Stimulated activated CD4-positive, alpha-beta T cell treated with anti-CD3 and anti-CD28 coated beads, Interleukin-2, amount 100 ng/mL, for 24 hours (primary cell): ENCODE measurements at regions not wholly inside any gene's neighbourhood (a gene's known extent, or its start where the extent isn't known, plus 50 kb on each side); places are given as distances from the start of the nearest gene placed in this dataset.

Source experiments
- DNase-seq, 2 donors: peaks; one replicate each; pipeline ENCODE4 v3.0.0-alpha.2; 2020

GRCh38 chr20:57908704-57909630 is 199.2 kb upstream of the PMEPA1 start:
- DNase-seq, result no peak

- no peak for DNase-seq
Observed at GRCh38 chr20:57908226-57908625, 198.4 kb upstream of the PMEPA1 start.

GRCh38 chr20:57907131-57908000 is 197.6 kb upstream of the PMEPA1 start:
- no peak for DNase-seq

GRCh38 chr20:57905448-57905847 is 195.6 kb upstream of the PMEPA1 start:
- DNase-seq, result no peak

- DNase-seq, result no peak
Observed at GRCh38 chr20:57904314-57905105, 194.7 kb upstream of the PMEPA1 start.

DNA sequence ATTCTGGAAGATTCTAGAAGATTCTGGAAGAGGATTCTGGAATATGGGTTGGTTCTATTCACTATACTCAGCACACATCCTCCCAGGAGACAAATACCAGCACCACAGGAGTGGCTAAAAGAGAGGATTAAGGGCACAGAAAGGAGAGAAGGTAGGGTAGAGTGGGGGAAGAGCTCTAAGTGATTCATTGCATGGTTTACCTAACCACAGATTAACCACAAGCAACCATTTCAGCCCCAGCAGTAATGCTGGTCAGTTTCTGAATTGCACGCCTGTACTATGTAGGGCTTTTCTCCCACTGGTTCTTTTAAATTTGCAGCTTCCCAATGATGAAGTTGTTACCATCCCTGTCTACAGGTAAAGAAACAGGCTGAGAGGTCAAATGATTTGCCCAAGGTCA is 192.7 kb upstream of the PMEPA1 start:
- no peak for DNase-seq

GRCh38 chr20:57901526-57901925 is 191.7 kb upstream of the PMEPA1 start:
- no peak for DNase-seq

- no peak for DNase-seq
Observed at GRCh38 chr20:57900226-57900905, 190.6 kb upstream of the PMEPA1 start.

DNA sequence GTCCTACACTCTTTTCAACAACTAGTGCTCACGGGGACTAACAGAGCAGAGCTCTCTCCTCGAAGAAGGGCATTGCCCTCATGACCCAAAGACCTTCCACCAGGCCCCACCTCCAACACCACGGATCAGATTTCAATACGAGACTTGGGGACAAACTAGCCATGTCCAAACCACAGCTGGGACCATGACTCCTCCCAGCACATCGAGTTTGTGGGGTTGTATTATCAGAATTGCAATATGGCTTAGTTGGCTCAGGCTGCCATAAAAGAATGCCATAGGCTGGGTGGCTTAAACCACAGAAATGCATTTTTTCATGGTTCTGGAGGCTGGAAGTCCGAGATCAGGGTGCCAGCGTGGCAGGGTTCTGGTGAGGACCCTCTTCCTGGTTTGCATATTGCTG is 189.7 kb upstream of the PMEPA1 start:
- DNase-seq, result no peak

GRCh38 chr20:57898332-57898731 is 188.5 kb upstream of the PMEPA1 start:
- DNase-seq, result no peak

DNA sequence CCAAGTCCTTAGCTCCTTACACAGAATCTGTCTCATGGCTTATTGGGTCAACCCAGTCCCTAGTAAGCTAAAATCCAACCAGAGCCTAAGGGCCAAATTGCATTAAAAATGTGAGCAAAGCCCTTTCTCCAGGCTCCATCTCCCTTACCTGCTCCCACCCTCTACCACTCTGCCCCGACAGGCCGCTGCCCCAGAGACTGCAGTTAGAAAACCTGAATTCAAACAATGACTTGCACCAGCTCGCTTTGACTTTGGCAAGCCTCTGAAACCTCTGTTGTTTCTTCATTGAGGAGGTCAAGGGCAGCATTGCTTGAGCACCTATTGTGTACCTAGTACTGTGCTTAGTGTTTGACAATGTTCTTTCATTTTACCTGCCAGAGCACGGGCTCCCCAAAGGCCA is 188.1 kb upstream of the PMEPA1 start:
- no peak for DNase-seq

GRCh38 chr20:57897156-57897874 is 187.5 kb upstream of the PMEPA1 start:
- DNase-seq, result no peak

DNA sequence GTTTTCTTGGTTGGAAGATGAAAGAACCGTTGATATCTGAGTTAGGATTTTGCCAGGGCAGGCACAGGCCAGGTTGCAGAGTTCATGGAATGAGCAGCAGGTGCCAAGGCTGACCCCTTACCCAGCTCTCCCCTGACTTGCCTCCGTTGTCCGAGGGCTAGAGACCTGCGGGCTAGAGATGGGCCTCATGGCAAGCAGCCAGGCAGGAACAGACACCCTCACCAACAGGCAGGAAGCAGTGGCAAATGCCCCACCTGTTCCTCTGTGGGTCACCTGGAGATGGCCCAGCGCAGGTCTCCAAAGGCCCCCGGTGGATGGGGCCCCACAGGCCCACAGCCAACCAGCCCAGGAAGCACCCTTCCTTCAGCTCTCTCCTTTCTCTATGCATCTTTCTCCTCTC is 186.7 kb upstream of the PMEPA1 start:
- no peak for DNase-seq

DNA sequence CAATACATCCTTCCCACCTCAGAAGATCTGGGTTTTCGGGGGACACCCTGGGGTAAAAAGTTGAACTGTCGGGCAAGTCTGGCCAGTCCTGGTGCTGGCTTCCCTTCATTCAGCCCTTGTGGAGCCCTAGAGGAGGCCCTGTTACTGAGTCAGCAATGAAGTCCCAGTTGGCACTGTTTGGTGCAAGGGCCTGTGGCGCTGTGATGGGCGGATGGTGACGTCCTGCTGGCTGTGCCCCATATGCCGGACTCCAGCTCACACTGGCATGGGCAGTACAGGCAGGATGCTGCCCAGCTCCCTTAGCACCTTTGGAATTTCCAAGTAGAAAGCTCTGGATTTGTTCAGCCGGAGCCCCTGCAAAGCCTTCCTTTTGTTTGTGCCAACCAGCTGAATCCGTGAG is 186.2 kb upstream of the PMEPA1 start:
- no peak for DNase-seq

- DNase-seq, result no peak
Observed at GRCh38 chr20:57895161-57895855, 185.5 kb upstream of the PMEPA1 start.

DNA sequence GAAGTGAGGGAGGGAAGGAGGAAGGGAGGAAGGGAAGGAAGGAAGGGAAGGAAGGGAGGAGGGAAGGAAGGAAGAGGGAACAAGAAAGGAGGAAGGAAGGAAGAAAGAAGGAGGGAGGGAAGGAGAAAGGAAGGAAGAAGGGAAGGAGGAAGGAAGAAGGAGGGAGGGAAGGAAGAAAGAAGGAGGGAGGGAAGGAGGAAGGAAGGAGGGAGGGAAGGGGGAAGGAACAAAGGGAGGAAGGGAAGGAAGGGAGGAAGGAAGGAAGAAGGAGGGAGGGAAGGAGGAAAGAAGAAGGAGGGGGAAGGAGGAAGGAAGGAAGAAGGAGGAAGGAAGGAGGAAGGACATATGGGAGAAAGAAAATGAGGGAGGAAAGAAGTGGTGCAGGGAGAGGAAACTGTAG is 184.7 kb upstream of the PMEPA1 start:
- DNase-seq, result no peak

DNA sequence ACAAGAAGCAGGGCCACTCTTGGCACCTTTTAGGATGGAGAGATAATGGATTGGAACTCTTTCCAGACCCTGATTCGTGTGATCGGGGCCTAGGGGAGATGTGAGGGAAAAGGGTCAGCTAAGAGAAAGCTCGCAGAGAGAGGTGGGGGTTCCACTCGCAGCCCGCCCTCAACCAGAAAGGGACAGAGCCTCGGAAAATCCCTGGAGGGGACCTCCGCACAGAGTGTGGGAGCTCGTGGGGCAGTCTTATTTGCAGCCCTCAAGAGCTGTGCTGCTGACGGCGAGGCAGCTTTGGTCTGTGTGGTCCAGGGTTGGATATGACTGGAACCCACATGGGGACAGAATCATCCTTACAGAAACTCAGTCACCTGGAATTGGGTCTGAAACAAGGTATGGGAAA is 184.3 kb upstream of the PMEPA1 start:
- DNase-seq, result no peak

DNA sequence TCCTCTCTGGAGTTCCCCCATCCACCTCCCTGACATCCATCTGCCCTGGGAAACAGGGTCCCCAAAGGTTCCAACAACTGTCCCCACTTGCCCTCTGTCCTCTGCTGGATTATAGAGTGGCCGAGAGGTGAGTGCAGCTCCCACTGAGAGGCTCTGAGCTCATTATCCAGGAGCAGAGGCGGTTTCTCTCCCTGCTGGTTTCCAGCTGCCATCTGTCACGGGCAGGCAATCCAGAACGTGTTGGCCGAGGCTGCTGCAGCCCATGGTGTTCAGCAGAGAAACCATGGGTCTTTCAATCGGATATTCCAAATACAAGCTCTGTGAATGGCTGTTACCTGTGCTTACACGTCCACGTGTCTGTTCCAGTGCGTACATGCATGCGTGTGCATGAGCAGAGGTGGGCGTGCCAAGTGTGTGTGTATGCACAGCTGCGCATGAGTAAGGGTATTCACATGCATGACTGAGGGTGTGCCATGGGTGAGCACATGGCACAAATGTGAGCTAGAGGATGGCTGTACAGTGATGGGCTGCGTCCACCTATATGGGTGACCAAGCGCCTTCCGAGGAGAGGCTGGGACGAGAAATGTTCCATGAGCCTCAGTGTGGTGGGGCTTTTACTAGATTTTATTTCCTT is 183.7 kb upstream of the PMEPA1 start:
- DNase-seq, result no peak

DNA sequence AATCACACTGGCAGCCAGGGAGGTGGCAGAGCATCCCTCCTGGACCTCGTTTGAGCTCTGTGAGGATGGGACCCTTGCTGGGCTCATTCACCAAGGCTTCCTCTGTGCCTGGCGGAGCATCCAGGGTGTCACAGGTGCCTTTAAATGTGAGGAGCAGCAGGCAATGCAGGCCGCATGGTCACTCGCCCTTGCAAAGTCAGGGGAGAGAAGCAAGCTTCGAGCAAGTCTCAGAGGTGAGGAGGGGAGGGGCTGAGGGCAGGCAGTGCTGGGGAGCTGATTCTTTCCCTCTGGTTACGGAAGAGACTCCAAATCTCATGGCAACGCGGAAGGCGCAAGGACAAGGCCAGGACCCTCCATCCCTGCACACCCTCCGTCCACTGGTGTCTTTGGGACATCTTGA is 182.7 kb upstream of the PMEPA1 start:
- no peak for DNase-seq

GRCh38 chr20:57891014-57891413 is 181.2 kb upstream of the PMEPA1 start:
- DNase-seq, result no peak
